ACC112 (cell line): ENCODE measurements at regions not wholly inside any gene's neighbourhood (a gene's known extent, or its start where the extent isn't known, plus 50 kb on each side); places are given as distances from the start of the nearest gene placed in this dataset.
A peak's percentile ranks its signal among the peaks of the same experiment; 100 is the strongest.

Experiments
- H2AFZ ChIP-seq: fragments of 200-600 bp; sonication (generic); one replicate; pipeline ENCODE4 v1.6.0; 2017; ENCODE audit warnings: antibody characterized with exemption, low read length; ENCODE audit not compliant: unreplicated experiment
- H3K27ac ChIP-seq: fragments of 200-600 bp; sonication (generic); 2 replicates; pipeline ENCODE4 v1.5.1; 2014; ENCODE audit warnings: low read depth, mild to moderate bottlenecking, antibody characterized with exemption, low read length, moderate library complexity
- H3K27me3 ChIP-seq: fragments of 200-600 bp; sonication (generic); 2 replicates; pipeline ENCODE4 v1.6.1; 2014; ENCODE audit warnings: mild to moderate bottlenecking, antibody characterized with exemption, low read length, moderate library complexity, mixed read lengths; ENCODE audit not compliant: insufficient read depth
- H3K36me3 ChIP-seq: fragments of 200-600 bp; sonication (generic); 2 replicates; pipeline ENCODE4 v1.6.1; 2016; ENCODE audit warnings: mild to moderate bottlenecking, antibody characterized with exemption, low read length, moderate library complexity, mixed read lengths; ENCODE audit not compliant: insufficient read depth
- H3K4me1 ChIP-seq: fragments of 200-600 bp; sonication (generic); one replicate; pipeline ENCODE4 v1.6.1; 2016; ENCODE audit warnings: low read length, mixed read lengths; ENCODE audit not compliant: insufficient read depth, unreplicated experiment, control insufficient read depth
- H3K4me3 ChIP-seq: fragments of 200-600 bp; sonication (generic); 2 replicates; pipeline ENCODE4 v1.5.1; 2014; ENCODE audit warnings: mild to moderate bottlenecking, low read depth, low read length
- H3K79me2 ChIP-seq: fragments of 200-600 bp; sonication (generic); one replicate; pipeline ENCODE4 v1.6.0; 2016; ENCODE audit warnings: low read length; ENCODE audit not compliant: control insufficient read depth, unreplicated experiment, insufficient read depth

- H2AFZ ChIP-seq: no peak overlapping the region
These were observed 378.7 kb downstream of the RBM43 start for GRCh38 chr2:150882751-150883612.

GRCh38 chr2:150880986-150881385, 380.7 kb downstream of the RBM43 start:
- Histone ChIP-seq H2AFZ (no peak overlapping the region), H3K36me3 (no peaks in the 10 kb centered on the region), H3K4me1 (no peaks in the 10 kb centered on the region), H3K27ac (no peak overlapping the region), H3K27me3 (no peaks in the 10 kb centered on the region), H3K4me3 (no peak overlapping the region), H3K79me2 (no peaks in the 10 kb centered on the region)

More at GRCh38 chr2:150882751-150883612, 378.7 kb downstream of the RBM43 start:
- no peaks in the 10 kb centered on the region for H3K27me3 ChIP-seq
- peaks cover 6% of the 10 kb centered on the region for H3K4me1 ChIP-seq
- no peaks in the 10 kb centered on the region for H3K79me2 ChIP-seq
- H3K36me3 ChIP-seq: no peaks in the 10 kb centered on the region
- H3K27ac ChIP-seq: no peak overlapping the region
- no peak overlapping the region for H3K4me3 ChIP-seq

- no peak overlapping the region for H3K4me3 ChIP-seq
- no peaks in the 10 kb centered on the region for H3K4me1 ChIP-seq
These were observed 383.3 kb downstream of the RBM43 start for GRCh38 chr2:150878356-150878755.

GRCh38 chr2:150876251-150876950, 385.3 kb downstream of the RBM43 start:
- no peaks in the 10 kb centered on the region for H3K27me3 ChIP-seq
- no peaks in the 10 kb centered on the region for H3K36me3 ChIP-seq
- H3K4me1 ChIP-seq: no peaks in the 10 kb centered on the region
- H3K27ac ChIP-seq: no peak overlapping the region
- H3K4me3 ChIP-seq: no peak overlapping the region
- H3K79me2 ChIP-seq: no peaks in the 10 kb centered on the region
- H2AFZ ChIP-seq: no peak overlapping the region

More at GRCh38 chr2:150878356-150878755, 383.3 kb downstream of the RBM43 start:
- H2AFZ ChIP-seq: no peak overlapping the region
- no peaks in the 10 kb centered on the region for H3K79me2 ChIP-seq
- H3K27ac ChIP-seq: peak overlapping the region; percentile 27; the same call in 1 of the 2 replicates
- no peaks in the 10 kb centered on the region for H3K27me3 ChIP-seq
- H3K36me3 ChIP-seq: no peaks in the 10 kb centered on the region

- H3K4me3 ChIP-seq: no peak overlapping the region
- H3K36me3 ChIP-seq: no peaks in the 10 kb centered on the region
- no peaks in the 10 kb centered on the region for H3K4me1 ChIP-seq
- H3K79me2 ChIP-seq: no peaks in the 10 kb centered on the region
- no peak overlapping the region for H3K27ac ChIP-seq
- no peaks in the 10 kb centered on the region for H3K27me3 ChIP-seq
- no peak overlapping the region for H2AFZ ChIP-seq
These were observed 385.9 kb upstream of the RND3 start for GRCh38 chr2:150873396-150873772.

- Histone ChIP-seq H3K4me3 (no peak overlapping the region), H3K79me2 (no peaks in the 10 kb centered on the region), H3K4me1 (no peaks in the 10 kb centered on the region), H3K27ac (no peak overlapping the region), H2AFZ (no peak overlapping the region), H3K27me3 (no peaks in the 10 kb centered on the region), H3K36me3 (no peaks in the 10 kb centered on the region)
These were observed 385.4 kb upstream of the RND3 start for GRCh38 chr2:150872756-150873395.

- Histone ChIP-seq H3K79me2 (no peaks in the 10 kb centered on the region), H2AFZ (no peak overlapping the region), H3K4me3 (no peak overlapping the region), H3K27me3 (no peaks in the 10 kb centered on the region), H3K27ac (no peak overlapping the region), H3K4me1 (no peaks in the 10 kb centered on the region), H3K36me3 (no peaks in the 10 kb centered on the region)
These were observed 379.0 kb upstream of the RND3 start for GRCh38 chr2:150866431-150866830.

GRCh38 chr2:150863691-150864090, 376.2 kb upstream of the RND3 start:
- H3K4me3 ChIP-seq: no peak overlapping the region
- H3K4me1 ChIP-seq: no peaks in the 10 kb centered on the region
- H2AFZ ChIP-seq: no peak overlapping the region
- no peaks in the 10 kb centered on the region for H3K36me3 ChIP-seq
- H3K79me2 ChIP-seq: no peaks in the 10 kb centered on the region
- no peaks in the 10 kb centered on the region for H3K27me3 ChIP-seq
- no peak overlapping the region for H3K27ac ChIP-seq

GRCh38 chr2:150860301-150860700, 372.8 kb upstream of the RND3 start:
- H3K79me2 ChIP-seq: no peaks in the 10 kb centered on the region
- H3K27me3 ChIP-seq: no peaks in the 10 kb centered on the region
- H2AFZ ChIP-seq: no peak overlapping the region
- H3K36me3 ChIP-seq: no peaks in the 10 kb centered on the region
- H3K4me3 ChIP-seq: no peak overlapping the region
- H3K27ac ChIP-seq: no peak overlapping the region
- H3K4me1 ChIP-seq: peaks cover 4% of the 10 kb centered on the region

GRCh38 chr2:150859877-150860276, 372.4 kb upstream of the RND3 start:
- H3K27ac ChIP-seq: no peak overlapping the region
- H3K36me3 ChIP-seq: no peaks in the 10 kb centered on the region
- H3K4me1 ChIP-seq: peaks cover 4% of the 10 kb centered on the region
- H2AFZ ChIP-seq: no peak overlapping the region
- no peaks in the 10 kb centered on the region for H3K27me3 ChIP-seq
- no peaks in the 10 kb centered on the region for H3K79me2 ChIP-seq
- H3K4me3 ChIP-seq: no peak overlapping the region
